Heart right ventricle (tissue), 16 donors: ENCODE measurements at regions not wholly inside any gene's neighbourhood (a gene's known extent, or its start where the extent isn't known, plus 50 kb on each side); places are given as distances from the start of the nearest gene placed in this dataset.

ENCODE experiments used
- ATAC-seq, 8 donors: fragments of 200-7000 bp; cut with Tn5 transposase; one replicate each; pipeline ENCODE4 v1.9.1; 2020; ENCODE audit warnings: mild to moderate bottlenecking in 8 of 8, moderate library complexity in 8 of 8, moderate number of reproducible peaks in 1 of 8
- DNase-seq, 2 donors: peaks; one replicate each; pipeline ENCODE4 v3.0.0-alpha.2; 2020
- H3K27ac ChIP-seq, 10 donors: fragments of 200-600 bp; sonication (generic) in 2 of 10; one replicate each; pipeline versions ENCODE4 v1.5.0 to v1.8.0; 2020 to 2022; ENCODE audit warnings: mild to moderate bottlenecking in 3 of 10
- H3K27me3 ChIP-seq, 7 donors: fragments of 200-600 bp; one replicate each; pipeline ENCODE4 v1.8.0; 2021 to 2022; ENCODE audit warnings: mild to moderate bottlenecking in 2 of 7
- H3K36me3 ChIP-seq, 9 donors: fragments of 200-600 bp; sonication (generic) in 1 of 9; one replicate each; pipeline versions ENCODE4 v1.5.0 to v1.8.0; 2020 to 2022; ENCODE audit warnings: mild to moderate bottlenecking in 2 of 9
- H3K4me1 ChIP-seq, 9 donors: fragments of 200-600 bp; sonication (generic) in 1 of 9; one replicate each; pipeline versions ENCODE4 v1.5.0 to v1.8.0; 2020 to 2022; ENCODE audit warnings: mild to moderate bottlenecking in 4 of 9
- H3K4me3 ChIP-seq, 10 donors: fragments of 200-600 bp; sonication (generic) in 2 of 10; one replicate each; pipeline versions ENCODE4 v1.5.0 to v1.8.0; 2020 to 2022; ENCODE audit warnings: mild to moderate bottlenecking in 7 of 10, moderate library complexity in 2 of 10
- H3K9me3 ChIP-seq, 11 donors: fragments of 200-600 bp in 10 of 11; sonication (generic) in 2 of 11; one replicate each; pipeline versions ENCODE4 v1.5.0 to v1.8.0; 2013 to 2022; ENCODE audit warnings: mild to moderate bottlenecking in 2 of 11, control low read depth in 1 of 11, moderate library complexity in 1 of 11
- CTCF ChIP-seq, 9 donors: fragments of 200-600 bp; sonication (generic) in 2 of 9; IDR thresholded peaks; one replicate each; pipeline versions ENCODE4 v1.5.0 to v1.8.0; 2021 to 2022; ENCODE audit warnings: antibody characterized with exemption in 9 of 9, mild to moderate bottlenecking in 5 of 9, moderate library complexity in 1 of 9
- WGBS, 2 donors: extraction: QIAGEN DNeasy Blood & Tissue Kit; methylation state at CpG; one replicate each; pipeline ENCODE4 v1.1.7; 2013; ENCODE audit warnings: inconsistent platforms in 1 of 2; 5-methylcytosine and 5-hydroxymethylcytosine counted together
- intact Hi-C, 10 donors: fragments of 100-400 bp; cut with DNase I; formaldehyde crosslinking; loops; one replicate each; pipeline versions ENCODE4 v1.11.1 to v1.14.2; 2022
- donor health status: Arrhythmogenic right ventricular cardiomyopathy.
- donor health status: ischemic (EF 13 %, LVEDD 7.1; RV severe dilation, severe dysfunction).
- donor health status: healthy with polysubstance abuse.
- donor health status: DM: no; HTN: yes; CAD: no.
- donor health status: DM: no; HTN: no; CAD: no.
- donor health status: ischemic (EF 25% LVEDD 6.9; RV normal size, moderate dysfunction).
- donor health status: ischemic (EF 25% LVEDD 5.7; RV mildly dilated, moderate dysfunction).
- donor health status: healthy.
- donor health status: DM: yes; HTN: yes; CAD: no.
- donor health status: Ischemic cardiomyopathy.
- donor health status: ischemic (EF 35%, LVEDD 5.7; RV mildly dilated, moderate dysfunction).
- donor health status: nonischemic (EF 11% LVEDD 7.7; RV severe dilation, severe dysfunction).
- donor health status: DM: yes; HTN: yes; CAD: no.
- donor health status: PGD.
- donor health status: ischemic (EF 29% LVEDD 5.4; RV normal size, mild dysfunction).
- donor health status: nonischemic (EF 23%, LVEDD 6.1; RV moderate dilation, normal function).

- Histone ChIP-seq H3K27me3 (peaks cover 0 to 61% (median 0%) of the 10 kb centered on the region in 7 donors), H3K27ac (peak overlapping the region in 1 of 10 donors; percentile 10), H3K9me3 (no peaks in the 10 kb centered on the region), H3K4me3 (no peak overlapping the region), H3K4me1 (no peaks in the 10 kb centered on the region), H3K36me3 (no peaks in the 10 kb centered on the region)
- DNase-seq (no peak), ATAC-seq (peak in 1 of 8 donors; percentile 56)
- WGBS, 2 donors, result 56 to 77% methylated on average over 5 of the region's 5 CpGs
- intact Hi-C loops, result no loop called here
- no peak for TF ChIP-seq CTCF (IDR thresholded peaks at IDR 0.05)
Observed at GRCh38 chrX:13239272-13239671, 80.6 kb downstream of the ATXN3L start.

- Histone ChIP-seq H3K4me3 (no peak overlapping the region), H3K4me1 (peaks cover 0 to 11% (median 0%) of the 10 kb centered on the region in 9 donors), H3K27me3 (peaks cover 0 to 52% (median 0%) of the 10 kb centered on the region in 7 donors), H3K9me3 (no peaks in the 10 kb centered on the region), H3K36me3 (no peaks in the 10 kb centered on the region), H3K27ac (no peak overlapping the region)
- no peak for TF ChIP-seq CTCF (IDR thresholded peaks at IDR 0.05)
- ATAC-seq (no peak), DNase-seq (no peak)
- intact Hi-C loops, result no loop called here
- 52 to 54% methylated on average over 1 of the region's 1 CpG for WGBS, 2 donors
Observed at GRCh38 chrX:13235930-13236329, 83.9 kb downstream of the ATXN3L start.

- DNase-seq (no peak), ATAC-seq (no peak)
- Histone ChIP-seq H3K27ac (no peak overlapping the region), H3K27me3 (peaks cover 0 to 35% (median 0%) of the 10 kb centered on the region in 7 donors), H3K36me3 (no peaks in the 10 kb centered on the region), H3K4me3 (no peak overlapping the region), H3K9me3 (no peaks in the 10 kb centered on the region), H3K4me1 (peaks cover 0 to 11% (median 0%) of the 10 kb centered on the region in 9 donors)
- intact Hi-C loops, result no loop called here
- no peak for TF ChIP-seq CTCF (IDR thresholded peaks at IDR 0.05)
Observed at GRCh38 chrX:13232484-13232883, 87.4 kb downstream of the ATXN3L start.

GRCh38 chrX:13226214-13226613 lies 93.6 kb downstream of the ATXN3L start:
- intact Hi-C loops, result loop anchor here in 4 of 10 donors (10.0 kb wide), 2 partner anchors 111 to 251 kb away; partner anchors contain the start of gene TMSB4X (in 4 of the 4)
- TF ChIP-seq CTCF (IDR thresholded peaks at IDR 0.05), result no peak
- peaks cover 0 to 13% (median 0%) of the 10 kb centered on the region in 7 donors for H3K27me3 ChIP-seq
- peaks cover 0 to 18% (median 7%) of the 10 kb centered on the region in 9 donors for H3K4me1 ChIP-seq
- no peak overlapping the region for H3K27ac ChIP-seq
- no peaks in the 10 kb centered on the region for H3K36me3 ChIP-seq
- no peak for ATAC-seq
- H3K9me3 ChIP-seq, result no peaks in the 10 kb centered on the region
- DNase-seq, result no peak
- H3K4me3 ChIP-seq, result no peak overlapping the region
